Common myeloid progenitor, CD34-positive (primary cell): ENCODE measurements at regions not wholly inside any gene's neighbourhood (a gene's known extent, or its start where the extent isn't known, plus 50 kb on each side); places are given as distances from the start of the nearest gene placed in this dataset.

Source experiments
- CTCF ChIA-PET: fragments of 350-600 bp; sonication (Branson Sonifier 250); formaldehyde crosslinking; loops from one replicate; lab custom pipeline; 2021; ENCODE audit warnings: antibody characterized with exemption; lab: Charles Lee
- POLR2A ChIA-PET: fragments of 350-600 bp; sonication (Branson Sonifier 250); formaldehyde crosslinking; loops from one replicate; lab custom pipeline; 2021; ENCODE audit warnings: antibody characterized with exemption; lab: Charles Lee
- DNase-seq, 3 donors: peaks; one replicate each; pipeline versions ENCODE4 v3.0.0 to v3.0.0-alpha.2; 2013
- H3K27ac ChIP-seq, 2 experiments: 1 replicate in 1 of 2; 2 replicates in 1 of 2; pipeline ENCODE4 v1.7.0; 2013; ENCODE audit warnings: inconsistent platforms in 2 of 2, low read length in 2 of 2, mild to moderate bottlenecking in 2 of 2, low read depth in 1 of 2, moderate library complexity in 1 of 2; ENCODE audit not compliant: severe bottlenecking in 2 of 2, insufficient read depth in 1 of 2, poor library complexity in 1 of 2
- H3K27me3 ChIP-seq, 5 experiments: replicated peaks in 2 of 5; 1 replicate in 3 of 5; 2 replicates in 2 of 5; pipeline versions ENCODE4 v1.6.1 to v1.7.0; 2013; ENCODE audit warnings: low read length in 4 of 5, mild to moderate bottlenecking in 2 of 5, moderate library complexity in 2 of 5, inconsistent platforms in 1 of 5; ENCODE audit not compliant: insufficient read depth in 5 of 5, control insufficient read depth in 4 of 5
- H3K36me3 ChIP-seq, 4 experiments: 1 replicate in 2 of 4; 2 replicates in 2 of 4; pipeline versions ENCODE4 v1.6.1 to v1.7.0; 2013; ENCODE audit warnings: low read length in 3 of 4, control low read depth in 1 of 4, mild to moderate bottlenecking in 1 of 4; ENCODE audit not compliant: control insufficient read depth in 4 of 4, insufficient read depth in 4 of 4
- H3K4me1 ChIP-seq, 4 experiments: 1 replicate in 3 of 4; 2 replicates in 1 of 4; pipeline versions ENCODE4 v1.6.1 to v1.7.1; 2013; ENCODE audit warnings: low read length in 3 of 4, mild to moderate bottlenecking in 3 of 4, control low read depth in 1 of 4, inconsistent platforms in 1 of 4, moderate library complexity in 1 of 4; ENCODE audit not compliant: control insufficient read depth in 4 of 4, insufficient read depth in 4 of 4; ENCODE audit errors: control extremely low read depth in 1 of 4
- H3K4me3 ChIP-seq, 7 experiments: 1 replicate in 4 of 7; 2 replicates in 3 of 7; pipeline versions ENCODE4 v1.5.1 to v1.7.0; 2013; ENCODE audit warnings: mild to moderate bottlenecking in 7 of 7, low read length in 6 of 7, moderate library complexity in 6 of 7, inconsistent platforms in 2 of 7, low read depth in 2 of 7, control low read depth in 1 of 7; ENCODE audit not compliant: insufficient read depth in 4 of 7, control insufficient read depth in 1 of 7; ENCODE audit errors: extremely low read depth in 1 of 7
- H3K9me3 ChIP-seq, 5 experiments: 1 replicate in 4 of 5; 2 replicates in 1 of 5; pipeline versions ENCODE4 v1.6.1 to v1.7.1; 2013; ENCODE audit warnings: low read length in 4 of 5, mild to moderate bottlenecking in 2 of 5, inconsistent platforms in 1 of 5, low read depth in 1 of 5, moderate library complexity in 1 of 5; ENCODE audit not compliant: control insufficient read depth in 4 of 5, insufficient read depth in 2 of 5; ENCODE audit errors: control extremely low read depth in 1 of 5
- WGBS: methylation state at CpG from one replicate; pipeline ENCODE4 v1.1.5; 2013; ENCODE audit not compliant: insufficient coverage; 5-methylcytosine and 5-hydroxymethylcytosine counted together

GRCh38 chr1:29586991-29587745 lies 350.8 kb downstream of the PTPRU start:
- POLR2A ChIA-PET: no interaction called here
- no peaks in the 10 kb centered on the region for H3K36me3 ChIP-seq
- WGBS: 86% methylated on average over 3 of the region's 4 CpGs
- no peak overlapping the region for H3K27ac ChIP-seq
- DNase-seq: no peak
- CTCF ChIA-PET: no interaction called here
- H3K4me3 ChIP-seq: no peak overlapping the region
- H3K9me3 ChIP-seq: peaks cover 0 to 5% (median 0%) of the 10 kb centered on the region in 5 experiments
- no peaks in the 10 kb centered on the region for H3K4me1 ChIP-seq
- peaks cover 0 to 36% (median 2%) of the 10 kb centered on the region in 5 experiments for H3K27me3 ChIP-seq

GRCh38 chr1:29586215-29586614 lies 349.9 kb downstream of the PTPRU start:
- no peak overlapping the region for H3K27ac ChIP-seq
- no peak for DNase-seq
- H3K27me3 ChIP-seq: peaks cover 0 to 34% (median 2%) of the 10 kb centered on the region in 5 experiments
- H3K4me3 ChIP-seq: no peak overlapping the region
- H3K36me3 ChIP-seq: no peaks in the 10 kb centered on the region
- 86% methylated on average over 5 of the region's 5 CpGs for WGBS
- peaks cover 0 to 5% (median 0%) of the 10 kb centered on the region in 5 experiments for H3K9me3 ChIP-seq
- POLR2A ChIA-PET: no interaction called here
- H3K4me1 ChIP-seq: no peaks in the 10 kb centered on the region
- CTCF ChIA-PET: no interaction called here

GRCh38 chr1:29585656-29586055 lies 349.3 kb downstream of the PTPRU start:
- no peak for DNase-seq
- Histone ChIP-seq H3K27ac (no peak overlapping the region), H3K4me3 (no peak overlapping the region), H3K36me3 (no peaks in the 10 kb centered on the region), H3K4me1 (no peaks in the 10 kb centered on the region), H3K27me3 (peaks cover 0 to 34% (median 2%) of the 10 kb centered on the region in 5 experiments), H3K9me3 (peaks cover 0 to 5% (median 0%) of the 10 kb centered on the region in 5 experiments)
- POLR2A ChIA-PET: no interaction called here
- 92% methylated on average over 3 of the region's 6 CpGs for WGBS
- CTCF ChIA-PET: no interaction called here

- Histone ChIP-seq H3K4me1 (no peaks in the 10 kb centered on the region), H3K4me3 (no peak overlapping the region), H3K27me3 (peaks cover 0 to 34% (median 2%) of the 10 kb centered on the region in 5 experiments), H3K36me3 (no peaks in the 10 kb centered on the region), H3K9me3 (peaks cover 0 to 5% (median 0%) of the 10 kb centered on the region in 5 experiments), H3K27ac (no peak overlapping the region)
- ChIA-PET POLR2A (no interaction called here), CTCF (no interaction called here)
- no peak for DNase-seq
- 90% methylated on average over 7 of the region's 7 CpGs for WGBS
Measured at GRCh38 chr1:29585201-29585600, 348.9 kb downstream of the PTPRU start.

- no peaks in the 10 kb centered on the region for H3K36me3 ChIP-seq
- no peak for DNase-seq
- no peak overlapping the region for H3K4me3 ChIP-seq
- CTCF ChIA-PET: no interaction called here
- POLR2A ChIA-PET: no interaction called here
- H3K27ac ChIP-seq: no peak overlapping the region
- 69% methylated on average over 6 of the region's 10 CpGs for WGBS
- H3K9me3 ChIP-seq: peaks cover 0 to 5% (median 0%) of the 10 kb centered on the region in 5 experiments
- peaks cover 0 to 34% (median 2%) of the 10 kb centered on the region in 5 experiments for H3K27me3 ChIP-seq
- H3K4me1 ChIP-seq: no peaks in the 10 kb centered on the region
Measured at GRCh38 chr1:29584776-29585175, 348.5 kb downstream of the PTPRU start.

- ChIA-PET POLR2A (no interaction called here), CTCF (no interaction called here)
- H3K4me1 ChIP-seq: no peaks in the 10 kb centered on the region
- H3K27me3 ChIP-seq: peaks cover 0 to 34% (median 2%) of the 10 kb centered on the region in 5 experiments
- WGBS: 45% methylated on average over 3 of the region's 3 CpGs
- no peak overlapping the region for H3K27ac ChIP-seq
- H3K9me3 ChIP-seq: peaks cover 0 to 5% (median 0%) of the 10 kb centered on the region in 5 experiments
- DNase-seq: no peak
- no peaks in the 10 kb centered on the region for H3K36me3 ChIP-seq
- H3K4me3 ChIP-seq: no peak overlapping the region
Measured at GRCh38 chr1:29584362-29584761, 348.0 kb downstream of the PTPRU start.

- CTCF ChIA-PET: no interaction called here
- Histone ChIP-seq H3K9me3 (peaks cover 0 to 5% (median 0%) of the 10 kb centered on the region in 5 experiments), H3K27ac (no peak overlapping the region), H3K4me1 (no peaks in the 10 kb centered on the region), H3K4me3 (no peak overlapping the region), H3K36me3 (no peaks in the 10 kb centered on the region), H3K27me3 (peaks cover 0 to 34% (median 2%) of the 10 kb centered on the region in 5 experiments)
- WGBS: 89% methylated on average over 1 of the region's 5 CpGs
- POLR2A ChIA-PET: no interaction called here
- DNase-seq: no peak
Measured at GRCh38 chr1:29583727-29584126, 347.4 kb downstream of the PTPRU start.
